Neural cell (in vitro differentiated cells): ENCODE measurements at regions not wholly inside any gene's neighbourhood (a gene's known extent, or its start where the extent isn't known, plus 50 kb on each side); places are given as distances from the start of the nearest gene placed in this dataset.

Experiments used
- H2AFZ ChIP-seq: fragments of 200-600, 300-800 bp; sonication (generic), shearing (Covaris generic); 2 replicates; pipeline ENCODE4 v1.6.0; 2014; ENCODE audit warnings: low read depth, mild to moderate bottlenecking, antibody characterized with exemption, low read length, moderate library complexity
- H3F3A ChIP-seq: fragments of 200-600 bp; shearing (Covaris generic); 2 replicates; pipeline ENCODE4 v1.6.1; 2016; ENCODE audit warnings: mild to moderate bottlenecking, moderate library complexity, mixed read lengths, antibody characterized with exemption, low read length; ENCODE audit not compliant: insufficient read depth, poor library complexity, severe bottlenecking
- H3K27ac ChIP-seq: fragments of 200-600, 300-800 bp; sonication (generic), shearing (Covaris generic); 2 replicates; pipeline ENCODE4 v1.5.1; 2014; ENCODE audit warnings: mild to moderate bottlenecking, low read length, moderate library complexity
- H3K27me3 ChIP-seq: fragments of 300-800, 200-600 bp; sonication (generic), shearing (Covaris generic); 2 replicates; pipeline ENCODE4 v1.6.0; 2014; ENCODE audit warnings: mild to moderate bottlenecking, low read depth, low read length, moderate library complexity; ENCODE audit not compliant: insufficient read depth
- H3K36me3 ChIP-seq: fragments of 300-800, 200-600 bp; sonication (generic), shearing (Covaris generic); 2 replicates; pipeline ENCODE4 v1.5.1; 2014; ENCODE audit warnings: mild to moderate bottlenecking, antibody characterized with exemption, low read length, moderate library complexity; ENCODE audit not compliant: insufficient read depth
- H3K4me2 ChIP-seq: fragments of 300-800, 200-600 bp; sonication (generic), shearing (Covaris generic); 2 replicates; pipeline ENCODE4 v1.6.0; 2014; ENCODE audit warnings: mild to moderate bottlenecking, low read length
- H3K4me3 ChIP-seq: fragments of 300-800, 200-600 bp; sonication (generic), shearing (Covaris generic); 2 replicates; pipeline ENCODE4 v1.5.1; 2014; ENCODE audit warnings: mild to moderate bottlenecking, low read length, moderate library complexity
- H3K79me2 ChIP-seq: fragments of 200-600 bp; shearing (Covaris generic); replicated peaks from 2 replicates; pipeline ENCODE4 v1.6.0; 2014; ENCODE audit warnings: mild to moderate bottlenecking, low read length, moderate library complexity; ENCODE audit not compliant: insufficient read depth
- H3K9ac ChIP-seq: fragments of 300-800, 200-600 bp; sonication (generic), shearing (Covaris generic); 2 replicates; pipeline ENCODE4 v1.6.1; 2016; ENCODE audit warnings: mild to moderate bottlenecking, low read length, mixed read lengths
- H3K9me2 ChIP-seq: fragments of 200-600 bp; shearing (Covaris generic); 2 replicates; pipeline ENCODE4 v1.6.1; 2016; ENCODE audit warnings: mild to moderate bottlenecking, low read length, mixed read lengths; ENCODE audit not compliant: insufficient read depth
- H3K9me3 ChIP-seq: fragments of 200-600, 300-800 bp; sonication (generic), shearing (Covaris generic); 2 replicates; pipeline ENCODE4 v1.6.1; 2016; ENCODE audit warnings: mild to moderate bottlenecking, mixed run types, low read length, moderate library complexity, mixed read lengths
- H4K20me1 ChIP-seq: fragments of 200-600 bp; shearing (Covaris generic); 2 replicates; pipeline ENCODE4 v1.6.1; 2016; ENCODE audit warnings: mild to moderate bottlenecking, mixed run types; ENCODE audit not compliant: insufficient read depth
- CTCF ChIP-seq: fragments of 450-650 bp; IDR thresholded peaks from 2 replicates; pipeline ENCODE4 v1.5.1; 2014; ENCODE audit warnings: antibody characterized with exemption, mild to moderate bottlenecking, moderate library complexity; ENCODE audit not compliant: poor library complexity, severe bottlenecking
- EP300 ChIP-seq: fragments of 450-650 bp; conservative IDR thresholded peaks from 2 replicates; pipeline ENCODE4 v1.6.1; 2014; ENCODE audit warnings: antibody characterized with exemption, mild to moderate bottlenecking, moderate library complexity; ENCODE audit not compliant: poor library complexity, severe bottlenecking
- EZH2 ChIP-seq: fragments of 200-600, 300-800 bp; shearing (Covaris generic), sonication (generic); IDR thresholded peaks from 2 replicates; pipeline ENCODE4 v1.6.1; 2014; ENCODE audit warnings: antibody characterized with exemption, low read length, borderline replicate concordance, mild to moderate bottlenecking; ENCODE audit not compliant: insufficient read depth, poor library complexity, severe bottlenecking
- MXI1 ChIP-seq: fragments of 450-650 bp; conservative IDR thresholded peaks from 2 replicates; pipeline ENCODE4 v1.6.1; 2014; ENCODE audit warnings: antibody characterized with exemption, mild to moderate bottlenecking; ENCODE audit not compliant: poor library complexity, severe bottlenecking
- POLR2AphosphoS5 ChIP-seq: IDR thresholded peaks from 2 replicates; pipeline ENCODE4 v1.6.1; 2012
- RAD21 ChIP-seq: fragments of 450-650 bp; conservative IDR thresholded peaks from 2 replicates; pipeline ENCODE4 v1.6.1; 2014; ENCODE audit warnings: antibody characterized with exemption, mild to moderate bottlenecking, moderate library complexity
- REST ChIP-seq: IDR thresholded peaks from 2 replicates; pipeline ENCODE4 v1.6.1; 2012; ENCODE audit warnings: borderline replicate concordance
- SMC3 ChIP-seq: fragments of 450-650 bp; conservative IDR thresholded peaks from 2 replicates; pipeline ENCODE4 v1.6.1; 2014; ENCODE audit warnings: antibody characterized with exemption, mild to moderate bottlenecking, moderate library complexity; ENCODE audit not compliant: poor library complexity
- TAF1 ChIP-seq: IDR thresholded peaks from 2 replicates; pipeline ENCODE4 v1.6.1; 2012; ENCODE audit warnings: low read depth

GRCh38 chr18:39693359-39693758 lies 2127.8 kb upstream of the CELF4 start:
- H3K9ac ChIP-seq: no peak overlapping the region
- no peaks in the 10 kb centered on the region for H4K20me1 ChIP-seq
- no peaks in the 10 kb centered on the region for H3K9me3 ChIP-seq
- TF ChIP-seq RAD21 (no peak), TAF1 (no peak)
- no peaks in the 10 kb centered on the region for H3K27me3 ChIP-seq
- no peak overlapping the region for H3K27ac ChIP-seq
- H3F3A ChIP-seq: no peaks in the 10 kb centered on the region
- H3K36me3 ChIP-seq: no peaks in the 10 kb centered on the region
- peak overlapping the region; percentile 4 for H3K4me3 ChIP-seq
- no peaks in the 10 kb centered on the region for H3K9me2 ChIP-seq
- no peak overlapping the region for H2AFZ ChIP-seq
- H3K79me2 ChIP-seq: no peaks in the 10 kb centered on the region
- H3K4me2 ChIP-seq: no peak overlapping the region

GRCh38 chr18:39692367-39693015 lies 2126.9 kb upstream of the CELF4 start:
- Histone ChIP-seq H3K79me2 (no peaks in the 10 kb centered on the region), H3K9me3 (no peaks in the 10 kb centered on the region), H3K9ac (no peak overlapping the region), H3K27ac (no peak overlapping the region), H3K4me3 (no peak overlapping the region), H3K4me2 (no peak overlapping the region), H3K27me3 (no peaks in the 10 kb centered on the region), H3K9me2 (no peaks in the 10 kb centered on the region), H3F3A (no peaks in the 10 kb centered on the region), H3K36me3 (no peaks in the 10 kb centered on the region), H4K20me1 (no peaks in the 10 kb centered on the region), H2AFZ (no peak overlapping the region)
- TF ChIP-seq EP300: no peak
- TF ChIP-seq SMC3: no peak
- TF ChIP-seq MXI1: no peak
- no peak for TF ChIP-seq REST
- no peak for TF ChIP-seq RAD21
- TF ChIP-seq EZH2: no peak
- TF ChIP-seq CTCF: no peak
- TF ChIP-seq POLR2AphosphoS5: no peak
